ENCODE measurements at regions not wholly inside any gene's neighbourhood (a gene's known extent, or its start where the extent isn't known, plus 50 kb on each side); places are given as distances from the start of the nearest gene placed in this dataset.

GRCh38 chr11:22566293-22566692 lies 59.3 kb downstream of the FANCF start:
- TF ChIP-seq CTCF (IDR thresholded peaks at IDR 0.05) (no peak), POLR2A (IDR thresholded peaks at IDR 0.05) (no peak)
